ENCODE measurements at regions not wholly inside any gene's neighbourhood (a gene's known extent, or its start where the extent isn't known, plus 50 kb on each side); places are given as distances from the start of the nearest gene placed in this dataset.

GRCh38 chr15:87089551-87089950 lies 1009.9 kb downstream of the AGBL1 start:
- Mint-ChIP-seq H3K4me3 (no peak overlapping the region), H3K4me1 (no peaks in the 10 kb centered on the region), H3K27ac (no peak overlapping the region), H3K36me3 (no peaks in the 10 kb centered on the region), H3K27me3 (ENCODE audit: low read depth in 2 of 2) (no peaks in the 10 kb centered on the region), H3K9me3 (peaks cover 13 to 17% of the 10 kb centered on the region in 2 donors)
- no peak overlapping the region for H3K27ac ChIP-seq (ENCODE audit: low read length)
- DNase-seq (no peak), ATAC-seq (no peak)
- TF ChIP-seq, protein P1, sequence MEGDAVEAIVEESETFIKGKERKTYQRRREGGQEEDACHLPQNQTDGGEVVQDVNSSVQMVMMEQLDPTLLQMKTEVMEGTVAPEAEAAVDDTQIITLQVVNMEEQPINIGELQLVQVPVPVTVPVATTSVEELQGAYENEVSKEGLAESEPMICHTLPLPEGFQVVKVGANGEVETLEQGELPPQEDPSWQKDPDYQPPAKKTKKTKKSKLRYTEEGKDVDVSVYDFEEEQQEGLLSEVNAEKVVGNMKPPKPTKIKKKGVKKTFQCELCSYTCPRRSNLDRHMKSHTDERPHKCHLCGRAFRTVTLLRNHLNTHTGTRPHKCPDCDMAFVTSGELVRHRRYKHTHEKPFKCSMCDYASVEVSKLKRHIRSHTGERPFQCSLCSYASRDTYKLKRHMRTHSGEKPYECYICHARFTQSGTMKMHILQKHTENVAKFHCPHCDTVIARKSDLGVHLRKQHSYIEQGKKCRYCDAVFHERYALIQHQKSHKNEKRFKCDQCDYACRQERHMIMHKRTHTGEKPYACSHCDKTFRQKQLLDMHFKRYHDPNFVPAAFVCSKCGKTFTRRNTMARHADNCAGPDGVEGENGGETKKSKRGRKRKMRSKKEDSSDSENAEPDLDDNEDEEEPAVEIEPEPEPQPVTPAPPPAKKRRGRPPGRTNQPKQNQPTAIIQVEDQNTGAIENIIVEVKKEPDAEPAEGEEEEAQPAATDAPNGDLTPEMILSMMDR (IDR thresholded peaks at IDR 0.05): no peak
- intact Hi-C loops (cut with micrococcal nuclease): no loop called here
- 92% methylated on average over 2 of the region's 2 CpGs for WGBS (ENCODE audit: insufficient coverage)
- no peaks in the 10 kb centered on the region for H3K36me3 ChIP-seq (ENCODE audit: control insufficient read depth, insufficient read depth, low read length)
- no peaks in the 10 kb centered on the region for H3K4me1 ChIP-seq (ENCODE audit: control insufficient read depth, insufficient read depth, low read length)
- no peaks in the 10 kb centered on the region for H3K9me3 ChIP-seq (ENCODE audit: control insufficient read depth, insufficient read depth, low read length)
- no peaks in the 10 kb centered on the region for H3K27me3 ChIP-seq (ENCODE audit: control insufficient read depth, insufficient read depth, low read length)
- no peak overlapping the region for H3K4me3 ChIP-seq (ENCODE audit: low read length)

GRCh38 chr15:87083201-87083600 lies 1003.5 kb downstream of the AGBL1 start:
- Histone ChIP-seq H3K4me3 (ENCODE audit: low read length) (no peak overlapping the region), H3K27me3 (ENCODE audit: control insufficient read depth, insufficient read depth, low read length) (no peaks in the 10 kb centered on the region), H3K27ac (ENCODE audit: low read length) (no peak overlapping the region), H3K4me1 (ENCODE audit: control insufficient read depth, insufficient read depth, low read length) (no peaks in the 10 kb centered on the region), H3K36me3 (ENCODE audit: control insufficient read depth, insufficient read depth, low read length) (no peaks in the 10 kb centered on the region), H3K9me3 (ENCODE audit: control insufficient read depth, insufficient read depth, low read length) (peaks cover 2% of the 10 kb centered on the region)
- peaks cover 9 to 13% of the 10 kb centered on the region in 2 donors for H3K9me3 Mint-ChIP-seq
- intact Hi-C loops (cut with micrococcal nuclease): no loop called here
- H3K27ac Mint-ChIP-seq: no peak overlapping the region
- DNase-seq (no peak), ATAC-seq (no peak)
- no peaks in the 10 kb centered on the region for H3K4me1 Mint-ChIP-seq
- no peak overlapping the region for H3K4me3 Mint-ChIP-seq
- no peaks in the 10 kb centered on the region for H3K27me3 Mint-ChIP-seq (ENCODE audit: low read depth in 2 of 2)
- WGBS (ENCODE audit: insufficient coverage): 92% methylated on average over 4 of the region's 5 CpGs
- H3K36me3 Mint-ChIP-seq: no peaks in the 10 kb centered on the region
- TF ChIP-seq, protein P1 (IDR thresholded peaks at IDR 0.05): no peak

GRCh38 chr15:87082581-87082980 lies 1002.9 kb downstream of the AGBL1 start:
- no peak for DNase-seq
- intact Hi-C loops (cut with micrococcal nuclease): no loop called here
- no peaks in the 10 kb centered on the region for H3K4me1 Mint-ChIP-seq
- no peak for ATAC-seq
- no peak overlapping the region for H3K27ac ChIP-seq (ENCODE audit: low read length)
- TF ChIP-seq, protein P1 (IDR thresholded peaks at IDR 0.05): no peak
- H3K4me3 ChIP-seq (ENCODE audit: low read length): no peak overlapping the region
- no peak overlapping the region for H3K4me3 Mint-ChIP-seq
- no peak overlapping the region for H3K27ac Mint-ChIP-seq
- H3K27me3 ChIP-seq (ENCODE audit: control insufficient read depth, insufficient read depth, low read length): no peaks in the 10 kb centered on the region
- H3K4me1 ChIP-seq (ENCODE audit: control insufficient read depth, insufficient read depth, low read length): no peaks in the 10 kb centered on the region
- 64% methylated on average over 2 of the region's 2 CpGs for WGBS (ENCODE audit: insufficient coverage)
- H3K9me3 Mint-ChIP-seq: peaks cover 7 to 14% of the 10 kb centered on the region in 2 donors
- peaks cover 2% of the 10 kb centered on the region for H3K9me3 ChIP-seq (ENCODE audit: control insufficient read depth, insufficient read depth, low read length)
- no peaks in the 10 kb centered on the region for H3K27me3 Mint-ChIP-seq (ENCODE audit: low read depth in 2 of 2)
- H3K36me3 Mint-ChIP-seq: no peaks in the 10 kb centered on the region
- no peaks in the 10 kb centered on the region for H3K36me3 ChIP-seq (ENCODE audit: control insufficient read depth, insufficient read depth, low read length)

DNA sequence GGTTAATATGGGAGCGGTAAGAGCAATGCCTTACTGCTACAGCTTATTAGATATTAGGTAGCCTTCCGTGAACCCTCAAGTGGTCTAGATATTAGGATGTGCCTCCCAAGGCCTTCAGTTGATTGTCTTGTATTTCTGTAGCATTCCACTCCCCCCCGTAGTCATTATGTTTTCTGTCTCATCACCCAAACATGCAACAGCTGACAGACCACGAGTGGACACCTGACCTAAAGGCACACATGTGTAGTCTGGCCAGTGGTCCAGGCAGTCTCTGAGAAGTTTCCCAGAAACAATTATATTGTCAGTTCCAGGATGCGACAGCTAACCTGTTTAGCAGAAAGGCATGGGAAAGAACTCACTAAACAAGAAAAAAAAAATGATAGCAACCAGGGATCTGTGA lies 1000.9 kb downstream of the AGBL1 start:
- no peaks in the 10 kb centered on the region for H3K4me1 ChIP-seq (ENCODE audit: control insufficient read depth, insufficient read depth, low read length)
- no peaks in the 10 kb centered on the region for H3K4me1 Mint-ChIP-seq
- no peaks in the 10 kb centered on the region for H3K27me3 ChIP-seq (ENCODE audit: control insufficient read depth, insufficient read depth, low read length)
- H3K27ac ChIP-seq (ENCODE audit: low read length): no peak overlapping the region
- H3K27ac Mint-ChIP-seq: no peak overlapping the region
- no peaks in the 10 kb centered on the region for H3K36me3 ChIP-seq (ENCODE audit: control insufficient read depth, insufficient read depth, low read length)
- 76% methylated on average over 5 of the region's 5 CpGs for WGBS (ENCODE audit: insufficient coverage)
- peaks cover 2% of the 10 kb centered on the region for H3K9me3 ChIP-seq (ENCODE audit: control insufficient read depth, insufficient read depth, low read length)
- ATAC-seq: no peak
- H3K4me3 Mint-ChIP-seq: no peak overlapping the region
- H3K27me3 Mint-ChIP-seq (ENCODE audit: low read depth in 2 of 2): no peaks in the 10 kb centered on the region
- no peaks in the 10 kb centered on the region for H3K36me3 Mint-ChIP-seq
- DNase-seq: no peak
- intact Hi-C loops (cut with micrococcal nuclease): no loop called here
- H3K4me3 ChIP-seq (ENCODE audit: low read length): no peak overlapping the region
- peaks cover 2 to 14% of the 10 kb centered on the region in 2 donors for H3K9me3 Mint-ChIP-seq
- TF ChIP-seq, protein P1 (IDR thresholded peaks at IDR 0.05): no peak

All from natural killer cell (primary cell).